ENCODE measurements at regions not wholly inside any gene's neighbourhood (a gene's known extent, or its start where the extent isn't known, plus 50 kb on each side); places are given as distances from the start of the nearest gene placed in this dataset.
A peak's percentile ranks its signal among the peaks of the same experiment; 100 is the strongest.
"Not testable (repeated sequence)": the region's sequence is repeated elsewhere in the genome, so short reads cannot be mapped to it uniquely, and the experiment has no call there.

DNA sequence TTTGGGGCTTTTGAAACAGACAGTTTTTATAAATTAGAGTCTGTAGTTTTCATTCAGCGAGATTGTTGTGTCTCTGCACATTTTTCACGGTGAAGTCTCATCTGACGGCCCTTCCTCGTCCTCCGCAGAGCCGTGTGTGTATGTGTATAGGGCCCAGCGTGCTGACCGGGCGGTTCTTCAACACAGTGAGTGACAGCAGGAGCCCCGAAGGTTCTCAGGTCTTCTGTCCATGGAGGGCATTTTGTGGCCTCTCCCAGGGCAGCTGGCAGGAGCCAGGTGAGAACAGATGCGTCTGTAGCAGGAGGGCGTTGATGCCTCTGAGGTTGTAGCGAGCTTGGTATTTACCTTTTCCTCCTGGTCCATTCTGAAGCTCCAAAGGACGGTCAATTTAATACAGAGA lies 116.0 kb upstream of the LPCAT1 start:
- Histone ChIP-seq H3K27ac (no peak overlapping the region), H3K4me1 (replicated peaks in 1 of 2) (no peaks in the 10 kb centered on the region), H3K9me3 (replicated peaks in 1 of 3) (no peaks in the 10 kb centered on the region), H3K27me3 (peaks cover 20% of the 10 kb centered on the region), H3K36me3 (replicated peaks in 1 of 2) (no peaks in the 10 kb centered on the region), H3K4me3 (no peak overlapping the region)
- TF ChIP-seq, protein P1, sequence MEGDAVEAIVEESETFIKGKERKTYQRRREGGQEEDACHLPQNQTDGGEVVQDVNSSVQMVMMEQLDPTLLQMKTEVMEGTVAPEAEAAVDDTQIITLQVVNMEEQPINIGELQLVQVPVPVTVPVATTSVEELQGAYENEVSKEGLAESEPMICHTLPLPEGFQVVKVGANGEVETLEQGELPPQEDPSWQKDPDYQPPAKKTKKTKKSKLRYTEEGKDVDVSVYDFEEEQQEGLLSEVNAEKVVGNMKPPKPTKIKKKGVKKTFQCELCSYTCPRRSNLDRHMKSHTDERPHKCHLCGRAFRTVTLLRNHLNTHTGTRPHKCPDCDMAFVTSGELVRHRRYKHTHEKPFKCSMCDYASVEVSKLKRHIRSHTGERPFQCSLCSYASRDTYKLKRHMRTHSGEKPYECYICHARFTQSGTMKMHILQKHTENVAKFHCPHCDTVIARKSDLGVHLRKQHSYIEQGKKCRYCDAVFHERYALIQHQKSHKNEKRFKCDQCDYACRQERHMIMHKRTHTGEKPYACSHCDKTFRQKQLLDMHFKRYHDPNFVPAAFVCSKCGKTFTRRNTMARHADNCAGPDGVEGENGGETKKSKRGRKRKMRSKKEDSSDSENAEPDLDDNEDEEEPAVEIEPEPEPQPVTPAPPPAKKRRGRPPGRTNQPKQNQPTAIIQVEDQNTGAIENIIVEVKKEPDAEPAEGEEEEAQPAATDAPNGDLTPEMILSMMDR (IDR thresholded peaks at IDR 0.05) = no peak
- no peak for TF ChIP-seq POLR2A (IDR thresholded peaks at IDR 0.05)
- intact Hi-C loops (cut with DNase I) = loop anchor here (5.0 to 10.0 kb wide), 5 partner anchors 155 to 715 kb away; partner anchors contain the start of gene CLPTM1L (in 1 of the 2)
- DNase-seq = no peak
- WGBS, 4 donors = 82 to 87% (median 83%) methylated on average over 13 to 14 of the region's 14 CpGs

DNA sequence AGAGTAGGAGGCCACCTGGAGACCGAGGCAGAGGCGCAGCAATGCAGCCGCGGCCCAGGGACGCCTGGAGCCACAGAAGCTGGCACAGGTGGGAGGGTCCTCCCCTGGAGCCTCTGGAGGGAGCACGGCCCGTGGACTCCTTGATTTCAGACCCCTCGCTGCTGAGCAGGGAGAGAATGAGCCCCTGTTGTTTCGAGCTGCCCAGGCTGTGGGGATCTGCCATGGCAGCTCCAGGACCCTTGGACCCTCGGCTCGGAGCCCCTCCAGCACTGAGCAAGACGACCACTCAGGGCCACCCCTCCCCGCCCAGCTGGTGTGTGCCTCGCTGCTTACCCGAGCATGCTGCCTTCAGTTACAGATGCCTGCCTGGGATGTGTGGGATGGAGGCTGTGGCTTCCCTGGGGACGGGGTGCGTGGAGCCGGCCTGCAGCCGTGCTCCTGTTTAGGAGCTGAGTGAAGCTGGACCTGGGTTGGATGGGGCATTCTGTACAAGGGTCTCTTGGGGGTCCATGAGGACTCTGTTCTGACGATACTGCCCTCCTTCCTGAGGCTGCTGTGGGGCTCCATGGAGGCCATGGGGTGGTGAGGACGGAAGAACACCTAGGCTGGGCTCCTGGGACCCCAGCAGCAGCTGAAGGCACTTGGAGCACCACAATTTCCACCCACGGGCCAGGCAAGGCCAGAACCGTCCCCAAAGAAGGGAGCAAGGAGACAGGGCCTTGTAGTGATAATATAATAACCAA lies 115.1 kb upstream of the LPCAT1 start:
- Histone ChIP-seq H3K4me3 (no peak overlapping the region), H3K27me3 (peaks cover 15% of the 10 kb centered on the region), H3K27ac (no peak overlapping the region), H3K4me1 (replicated peaks in 1 of 2) (no peaks in the 10 kb centered on the region), H3K36me3 (replicated peaks in 1 of 2) (no peaks in the 10 kb centered on the region), H3K9me3 (replicated peaks in 1 of 3) (no peaks in the 10 kb centered on the region)
- TF ChIP-seq, protein P1 (IDR thresholded peaks at IDR 0.05) = no peak
- no peak for TF ChIP-seq POLR2A (IDR thresholded peaks at IDR 0.05)
- 64 to 79% (median 69%) methylated on average over 5 to 23 of the region's 23 CpGs for WGBS, 4 donors
- no peak for DNase-seq
- intact Hi-C loops (cut with DNase I) = loop anchor here in 1 of 2 donors (10.0 kb wide), 1 partner anchor 154 kb away; no protein-coding TSS in a partner anchor

DNA sequence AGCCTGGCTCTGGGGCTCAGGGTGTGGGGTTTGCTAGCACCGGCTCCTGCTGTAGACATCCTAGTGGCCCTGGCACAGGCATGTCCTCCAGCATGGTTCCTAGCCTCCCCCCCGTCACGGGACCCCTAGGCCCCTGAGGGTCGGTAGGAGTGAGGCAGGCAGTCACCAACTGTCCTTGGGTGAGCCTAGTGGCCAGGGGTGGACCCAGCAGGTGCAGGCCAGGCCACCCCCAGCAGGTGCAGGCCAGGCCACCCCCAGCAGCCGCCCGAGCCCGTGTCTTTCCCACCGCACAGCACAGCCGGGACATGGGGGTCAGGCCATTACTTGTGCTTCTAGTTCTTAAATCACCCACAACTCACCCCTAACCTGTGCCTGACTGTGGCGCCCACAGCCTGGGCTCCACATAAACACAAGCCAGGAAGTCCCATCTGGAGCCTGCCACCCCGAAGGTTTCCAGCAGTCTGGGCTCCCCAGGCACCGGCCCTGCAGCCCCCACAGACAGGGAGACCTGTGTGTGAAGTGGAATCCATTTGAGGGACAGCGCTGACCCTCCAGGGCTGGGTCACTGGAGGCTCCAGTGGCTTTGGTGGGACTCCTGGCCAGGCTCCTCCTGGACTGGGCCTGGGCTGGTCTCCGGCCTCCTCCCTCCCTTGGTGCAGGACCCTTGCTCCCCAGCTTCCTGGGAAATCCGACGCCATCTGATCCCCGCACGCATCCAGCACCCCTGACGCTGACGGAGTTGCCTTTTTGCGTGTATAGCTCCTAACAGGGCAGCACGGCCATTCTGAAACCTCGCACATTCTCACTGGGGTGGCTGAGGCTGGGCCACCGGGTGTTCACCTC lies 114.1 kb upstream of the LPCAT1 start:
- Histone ChIP-seq H3K27me3 (peaks cover 6% of the 10 kb centered on the region), H3K4me1 (replicated peaks in 1 of 2) (no peaks in the 10 kb centered on the region), H3K36me3 (replicated peaks in 1 of 2) (no peaks in the 10 kb centered on the region), H3K27ac (no peak overlapping the region), H3K9me3 (replicated peaks in 1 of 3) (no peaks in the 10 kb centered on the region), H3K4me3 (no peak overlapping the region)
- 76 to 86% (median 83%) methylated on average over 12 to 24 of the region's 24 CpGs for WGBS, 4 donors
- intact Hi-C loops (cut with DNase I) = loop anchor here in 1 of 2 donors (10.0 kb wide), 1 partner anchor 153 kb away; no protein-coding TSS in a partner anchor
- TF ChIP-seq POLR2A (IDR thresholded peaks at IDR 0.05) = no peak
- TF ChIP-seq, protein P1 (IDR thresholded peaks at IDR 0.05) = no peak
- peak in 1 of 7 donors; percentile 16 for DNase-seq

DNA sequence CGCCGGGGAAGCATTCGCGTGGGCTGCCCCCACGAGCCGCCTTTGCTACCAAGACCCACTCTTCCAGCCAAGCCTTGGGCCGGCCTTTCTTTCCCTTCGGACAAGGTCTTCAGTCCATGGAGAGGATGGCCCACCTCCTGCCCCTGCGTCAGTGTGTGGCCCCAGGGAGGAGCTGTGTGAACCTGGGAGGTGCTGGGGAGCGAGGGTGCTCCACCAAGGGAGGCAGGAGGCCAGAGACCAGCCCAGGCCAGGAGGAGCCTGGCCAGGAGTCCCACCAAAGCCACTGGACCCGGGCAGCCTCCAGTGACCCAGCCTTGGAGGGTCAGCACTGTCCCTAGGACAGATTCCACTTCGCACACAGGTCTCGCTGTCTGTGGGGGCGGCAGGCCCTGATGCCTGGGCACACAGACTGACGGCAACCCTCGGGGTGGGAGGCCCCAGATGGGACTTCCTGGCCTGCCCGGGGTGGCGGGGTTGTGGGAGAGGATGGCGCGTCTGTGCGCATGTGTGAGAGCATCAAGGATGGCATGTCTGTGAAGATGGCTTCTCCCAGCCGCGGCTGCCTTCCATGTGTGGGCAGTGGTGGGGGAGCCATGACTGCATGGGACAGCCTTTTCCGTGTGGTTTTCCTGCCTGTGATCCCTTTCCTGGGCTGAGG lies 113.3 kb upstream of the LPCAT1 start:
- Histone ChIP-seq H3K27ac (no peak overlapping the region), H3K9me3 (replicated peaks in 1 of 3) (no peaks in the 10 kb centered on the region), H3K4me3 (no peak overlapping the region), H3K36me3 (replicated peaks in 1 of 2) (no peaks in the 10 kb centered on the region), H3K27me3 (no peaks in the 10 kb centered on the region), H3K4me1 (replicated peaks in 1 of 2) (no peaks in the 10 kb centered on the region)
- TF ChIP-seq, protein P1 (IDR thresholded peaks at IDR 0.05) = no peak
- TF ChIP-seq POLR2A (IDR thresholded peaks at IDR 0.05) = no peak
- intact Hi-C loops (cut with DNase I) = loop anchor here in 1 of 2 donors (10.0 kb wide), 1 partner anchor 152 kb away; no protein-coding TSS in a partner anchor
- peak in 1 of 7 donors; percentile 15 for DNase-seq
- 75 to 87% (median 85%) methylated on average over 8 to 24 of the region's 24 CpGs for WGBS, 4 donors

DNA sequence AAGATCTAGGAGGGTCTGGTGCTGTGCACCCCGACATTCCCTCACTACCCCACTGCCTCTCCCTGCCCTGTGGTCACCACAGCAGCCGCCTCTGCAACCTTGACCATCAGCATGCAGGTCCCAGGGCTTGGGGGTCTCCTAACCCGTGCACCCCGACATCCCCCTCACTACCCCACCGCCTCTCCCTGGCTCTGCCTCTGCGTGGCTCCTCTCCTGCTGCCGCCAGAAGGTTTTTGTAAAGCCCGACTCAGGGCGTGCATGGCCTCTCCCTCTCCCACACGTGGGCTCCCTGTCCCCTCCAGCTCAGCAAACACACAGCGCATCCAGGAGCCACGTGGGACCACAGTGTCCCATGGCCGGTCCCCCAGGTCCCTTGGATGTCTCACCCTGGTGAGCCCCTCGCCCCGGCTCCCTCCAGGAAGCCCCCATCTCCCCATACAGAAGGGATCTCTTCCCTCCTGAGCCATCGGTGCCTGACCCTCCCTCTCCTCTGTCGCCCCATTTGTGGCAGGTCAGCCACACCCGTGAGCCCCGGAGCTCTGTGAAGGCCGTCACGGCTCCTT lies 112.5 kb upstream of the LPCAT1 start:
- intact Hi-C loops (cut with DNase I) = loop anchor here in 1 of 2 donors (10.0 kb wide), 1 partner anchor 151 kb away; no protein-coding TSS in a partner anchor
- H3K27me3 ChIP-seq; H3K27ac ChIP-seq; DNase-seq; H3K4me1 ChIP-seq (replicated peaks in 1 of 2); H3K4me3 ChIP-seq; H3K9me3 ChIP-seq (replicated peaks in 1 of 3); H3K36me3 ChIP-seq (replicated peaks in 1 of 2): not testable (repeated sequence)
- 82 to 86% (median 82%) methylated on average over 17 to 21 of the region's 21 CpGs for WGBS, 4 donors

DNA sequence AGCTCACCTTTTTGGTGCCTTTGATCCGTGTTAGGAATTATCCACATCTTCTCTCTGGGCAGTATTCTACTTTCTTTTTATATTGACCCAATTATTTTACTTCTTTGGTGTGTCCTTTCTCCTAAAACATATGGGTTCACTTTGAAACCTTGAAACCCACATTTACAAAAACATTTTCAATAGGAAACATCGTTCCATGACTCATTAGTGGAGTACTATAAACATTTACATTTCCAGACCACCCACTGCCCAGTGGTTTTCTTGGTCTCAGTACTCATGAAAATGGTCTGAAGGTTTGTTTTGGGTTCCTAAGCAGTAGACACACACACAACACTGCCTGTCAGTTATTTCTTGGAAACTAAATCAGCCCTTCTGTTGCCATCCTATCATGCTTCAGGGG lies 111.7 kb upstream of the LPCAT1 start:
- H3K4me3 ChIP-seq; H3K27ac ChIP-seq; H3K9me3 ChIP-seq (replicated peaks in 1 of 3); H3K4me1 ChIP-seq (replicated peaks in 1 of 2); DNase-seq; H3K27me3 ChIP-seq; H3K36me3 ChIP-seq (replicated peaks in 1 of 2): not testable (repeated sequence)
- 67 to 82% (median 75%) methylated on average over 2 of the region's 2 CpGs for WGBS, 4 donors
- intact Hi-C loops (cut with DNase I) = loop anchor here in 1 of 2 donors (10.0 kb wide), 1 partner anchor 151 kb away; no protein-coding TSS in a partner anchor

All from adrenal gland (tissue), 9 donors.